ENCODE measurements at regions not wholly inside any gene's neighbourhood (a gene's known extent, or its start where the extent isn't known, plus 50 kb on each side); places are given as distances from the start of the nearest gene placed in this dataset.
"Not testable (repeated sequence)": the region's sequence is repeated elsewhere in the genome, so short reads cannot be mapped to it uniquely, and the experiment has no call there.

- intact Hi-C loops (cut with DNase I), result no loop called here
- Histone ChIP-seq H3K9me3 (no peaks in the 10 kb centered on the region), H3K27me3 (no peaks in the 10 kb centered on the region), H3K4me1 (no peaks in the 10 kb centered on the region), H3K36me3 (no peaks in the 10 kb centered on the region), H3K4me3 (no peak overlapping the region), H3K27ac (no peak overlapping the region)
- no peak for DNase-seq
- TF ChIP-seq POLR2AphosphoS5 (IDR thresholded peaks at IDR 0.05), result no peak
- no peak for TF ChIP-seq CTCF (IDR thresholded peaks at IDR 0.05)
- no peak for TF ChIP-seq EP300 (IDR thresholded peaks at IDR 0.05)
- TF ChIP-seq POLR2A (IDR thresholded peaks at IDR 0.05), result no peak
- WGBS, 2 donors, result 87 to 90% methylated on average over 4 of the region's 4 CpGs
These were observed 239.1 kb downstream of the FOXG1 start for GRCh38 chr14:29005647-29006046.

- DNase-seq, result no peak
- intact Hi-C loops (cut with DNase I), result no loop called here
- 49 to 56% methylated on average over 2 of the region's 2 CpGs for WGBS, 2 donors
- Histone ChIP-seq H3K4me1 (no peaks in the 10 kb centered on the region), H3K36me3 (no peaks in the 10 kb centered on the region), H3K27ac (no peak overlapping the region), H3K27me3 (no peaks in the 10 kb centered on the region), H3K4me3 (no peak overlapping the region), H3K9me3 (no peaks in the 10 kb centered on the region)
- TF ChIP-seq POLR2A (IDR thresholded peaks at IDR 0.05) (no peak), POLR2AphosphoS5 (IDR thresholded peaks at IDR 0.05) (no peak)
These were observed 241.4 kb downstream of the FOXG1 start for GRCh38 chr14:29007990-29008389.

- Histone ChIP-seq H3K4me3 (no peak overlapping the region), H3K9me3 (no peaks in the 10 kb centered on the region), H3K4me1 (no peaks in the 10 kb centered on the region), H3K27me3 (no peaks in the 10 kb centered on the region), H3K36me3 (no peaks in the 10 kb centered on the region), H3K27ac (no peak overlapping the region)
- WGBS, 2 donors, result 48 to 49% methylated on average over 10 of the region's 10 CpGs
- TF ChIP-seq POLR2A (IDR thresholded peaks at IDR 0.05) (no peak), POLR2AphosphoS5 (IDR thresholded peaks at IDR 0.05) (no peak), CTCF (IDR thresholded peaks at IDR 0.05) (peak in 1 of 4 experiments; percentile 21), EP300 (IDR thresholded peaks at IDR 0.05) (no peak)
- DNase-seq, result no peak
- intact Hi-C loops (cut with DNase I), result no loop called here
These were observed 249.7 kb downstream of the FOXG1 start for GRCh38 chr14:29016050-29016900.

- H3K36me3 ChIP-seq; H3K4me1 ChIP-seq; H3K4me3 ChIP-seq; intact Hi-C loops (cut with DNase I); DNase-seq; H3K9me3 ChIP-seq; H3K27ac ChIP-seq; H3K27me3 ChIP-seq: not testable (repeated sequence)
These were observed 256.9 kb downstream of the FOXG1 start for GRCh38 chr14:29023505-29023904.

GRCh38 chr14:29027441-29027840, 260.9 kb downstream of the FOXG1 start:
- H3K27me3 ChIP-seq; H3K4me1 ChIP-seq; H3K9me3 ChIP-seq; H3K4me3 ChIP-seq; intact Hi-C loops (cut with DNase I); H3K36me3 ChIP-seq; H3K27ac ChIP-seq; DNase-seq: not testable (repeated sequence)
- 66 to 81% methylated on average over 3 of the region's 3 CpGs for WGBS, 2 donors

GRCh38 chr14:29027941-29028705, 261.5 kb downstream of the FOXG1 start:
- not testable (repeated sequence) for H3K4me1 ChIP-seq

More at GRCh38 chr14:29027941-29028705, 261.5 kb downstream of the FOXG1 start:
- DNase-seq; intact Hi-C loops (cut with DNase I); H3K36me3 ChIP-seq; H3K27ac ChIP-seq; H3K4me3 ChIP-seq; H3K9me3 ChIP-seq; H3K27me3 ChIP-seq: not testable (repeated sequence)
- WGBS, 2 donors, result 72 to 87% methylated on average over 2 of the region's 2 CpGs
